A549 (cell line): ENCODE measurements at regions not wholly inside any gene's neighbourhood (a gene's known extent, or its start where the extent isn't known, plus 50 kb on each side); places are given as distances from the start of the nearest gene placed in this dataset.

Source experiments
- CHD4 ChIP-seq: fragments of 200-600 bp; sonication (generic); IDR thresholded peaks from 2 replicates; pipeline ENCODE4 v1.6.1; 2016; ENCODE audit warnings: antibody characterized with exemption, mild to moderate bottlenecking, borderline replicate concordance
- CTCF ChIP-seq: fragments of >200 bp; sonication (Bioruptor Twin); formaldehyde crosslinking; IDR thresholded peaks from 3 replicates; pipeline ENCODE4 v1.5.1; 2016
- ESRRA ChIP-seq: fragments of 150-350 bp; IDR thresholded peaks from 2 replicates; pipeline ENCODE4 v1.6.1; 2014; ENCODE audit warnings: mild to moderate bottlenecking, low read length, borderline replicate concordance
- MAFK ChIP-seq: fragments of 450-650 bp; IDR thresholded peaks from 2 replicates; pipeline ENCODE4 v1.6.1; 2014; ENCODE audit not compliant: partially characterized antibody

- TF ChIP-seq CTCF, result no peak
- no peak for TF ChIP-seq CHD4
- no peak for TF ChIP-seq ESRRA
- TF ChIP-seq MAFK, result no peak
Observed at GRCh38 chr17:55983096-55983495, 170.2 kb upstream of the ANKFN1 start.
